HG03064 (cell line): ENCODE measurements at regions not wholly inside any gene's neighbourhood (a gene's known extent, or its start where the extent isn't known, plus 50 kb on each side); places are given as distances from the start of the nearest gene placed in this dataset.

ENCODE experiments used
- ATAC-seq: cut with Tn5 transposase; IDR thresholded peaks from one replicate; pipeline ENCODE4 v1.9.1; 2021; ENCODE audit warnings: low read depth; ENCODE audit not compliant: unreplicated experiment

- no peak for ATAC-seq
Measured at GRCh38 chr10:3911713-3912442, 126.9 kb upstream of the KLF6 start.

- ATAC-seq = no peak
Measured at GRCh38 chr10:3911241-3911640, 126.2 kb upstream of the KLF6 start.

DNA sequence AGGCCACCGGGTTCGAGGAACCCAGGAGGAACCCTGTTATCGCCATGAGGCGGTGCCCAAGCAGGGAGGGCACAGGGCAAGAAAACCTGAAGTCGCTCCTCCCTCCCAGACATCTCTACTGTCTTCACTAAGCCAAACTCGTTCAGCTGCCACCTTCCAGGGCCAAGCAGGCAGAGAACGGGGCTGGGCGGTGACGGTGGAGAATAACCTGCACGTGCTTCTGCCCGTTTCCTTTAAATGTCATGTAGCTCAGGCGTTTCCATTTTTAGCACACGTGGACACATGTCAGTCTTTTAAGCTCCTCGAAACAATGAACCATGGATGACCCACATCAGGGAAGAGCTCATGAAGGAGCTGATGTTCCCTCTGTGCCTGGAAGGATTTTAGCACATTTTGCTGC is 124.3 kb upstream of the KLF6 start:
- no peak for ATAC-seq

DNA sequence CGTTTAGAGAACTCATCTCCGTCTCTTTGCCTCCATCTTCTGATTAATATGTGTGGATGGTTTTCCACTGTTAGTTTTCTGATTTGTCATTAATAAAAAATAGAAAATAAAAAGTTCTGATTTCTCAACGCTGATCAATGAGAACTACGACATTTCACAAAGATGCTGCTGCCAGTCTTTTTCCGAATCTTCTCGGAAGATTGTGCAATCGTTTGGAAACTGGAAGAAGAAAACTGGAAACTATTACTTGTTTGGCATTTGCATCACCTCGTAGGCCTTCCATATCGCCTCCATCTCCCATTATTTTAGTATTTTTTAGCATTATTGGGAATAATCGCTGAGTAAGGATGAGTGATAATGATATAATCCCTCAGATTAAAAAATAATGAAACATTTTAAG is 123.2 kb upstream of the KLF6 start:
- no peak for ATAC-seq

- no peak for ATAC-seq
Measured at GRCh38 chr10:3907514-3907913, 122.5 kb upstream of the KLF6 start.

GRCh38 chr10:3906511-3907111 is 121.6 kb upstream of the KLF6 start:
- no peak for ATAC-seq

- ATAC-seq = no peak
Measured at GRCh38 chr10:3904419-3904960, 119.5 kb upstream of the KLF6 start.

DNA sequence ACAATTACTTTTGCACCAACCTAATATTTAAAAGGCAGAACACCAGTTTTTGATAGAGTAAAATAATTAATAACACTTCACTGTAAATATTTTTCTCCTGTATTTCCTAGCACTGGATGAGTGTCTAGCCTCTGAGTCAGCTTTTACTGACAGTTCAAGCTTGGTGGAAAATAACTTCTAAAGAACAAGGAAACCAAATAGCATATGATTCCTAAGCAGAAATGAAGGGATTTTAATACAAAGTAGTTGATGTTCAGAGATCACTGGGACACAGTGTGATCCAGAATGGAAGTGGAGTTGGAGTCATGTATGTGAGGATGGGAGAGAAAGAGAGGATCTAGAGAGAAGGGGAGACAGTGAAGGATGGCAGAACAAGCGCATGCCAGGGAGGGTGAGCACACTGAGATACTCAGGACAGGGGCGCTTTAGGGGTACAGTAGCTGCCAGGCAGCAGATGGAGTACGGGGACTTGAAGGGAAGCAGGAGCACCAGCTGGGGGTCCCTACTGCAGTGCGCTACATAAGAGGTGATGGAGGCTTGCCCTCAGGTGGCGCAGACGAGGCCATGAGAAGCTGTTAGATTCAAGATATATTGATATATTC is 117.9 kb upstream of the KLF6 start:
- ATAC-seq = peak; percentile 28

GRCh38 chr10:3902054-3902808 is 117.2 kb upstream of the KLF6 start:
- ATAC-seq = peak; percentile 93

DNA sequence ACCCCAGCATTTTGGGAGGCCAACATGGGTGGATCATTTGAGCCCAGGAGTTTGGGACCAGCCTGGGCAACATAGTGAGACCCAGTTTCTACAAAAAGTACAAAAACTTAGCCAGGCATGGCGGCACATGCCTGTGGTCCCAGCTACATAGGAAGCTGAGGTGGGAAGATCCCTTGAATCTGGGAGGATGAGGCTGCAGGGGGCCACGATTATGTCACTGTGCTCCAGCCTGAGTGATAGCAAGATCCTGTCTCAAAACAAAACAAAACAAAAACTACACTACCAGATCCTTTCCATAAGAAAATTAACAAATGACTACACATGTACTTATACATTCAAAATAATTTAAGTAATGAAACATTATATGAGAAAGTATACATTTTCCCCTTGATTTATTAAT is 116.4 kb upstream of the KLF6 start:
- ATAC-seq = no peak

- no peak for ATAC-seq
Measured at GRCh38 chr10:3900391-3900790, 115.4 kb upstream of the KLF6 start.

DNA sequence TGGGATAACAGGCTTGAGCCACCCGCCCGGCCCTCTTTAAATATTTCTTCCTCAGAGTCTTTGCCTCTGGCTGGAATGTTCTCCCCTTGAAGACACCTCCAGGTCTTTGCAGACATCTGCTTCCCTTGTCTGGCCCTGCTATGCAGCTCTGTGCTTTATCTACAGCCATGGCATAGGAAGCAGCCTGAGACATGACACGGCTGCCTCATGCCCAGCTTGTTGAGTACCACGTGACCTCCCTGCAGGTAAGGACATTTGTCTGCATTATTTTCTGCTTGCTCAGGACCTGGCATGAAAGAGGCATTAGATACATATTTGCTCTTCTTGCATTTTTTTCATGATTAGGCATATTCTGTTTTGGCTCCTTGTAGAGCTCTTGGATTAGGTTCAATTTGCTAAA is 113.8 kb upstream of the KLF6 start:
- ATAC-seq = no peak

DNA sequence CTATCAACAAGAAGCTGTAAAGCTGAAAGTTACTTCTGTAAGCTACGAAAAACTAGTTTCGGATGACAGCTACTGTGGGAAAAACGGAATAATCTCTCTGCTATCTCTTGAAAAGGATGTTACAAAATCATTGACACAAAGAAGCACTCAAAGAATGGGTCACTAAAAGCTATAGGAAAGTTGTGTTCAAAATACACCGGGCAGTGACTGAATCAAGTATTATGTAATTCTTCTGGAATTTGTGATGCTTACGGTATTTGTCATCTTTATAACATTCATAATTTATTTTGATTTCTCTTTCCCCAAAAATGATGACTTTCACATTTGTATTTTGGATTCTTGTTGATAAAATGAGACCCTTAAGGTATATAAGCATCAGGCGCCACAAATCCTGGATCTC is 112.1 kb upstream of the KLF6 start:
- no peak for ATAC-seq

- ATAC-seq = no peak
Measured at GRCh38 chr10:3896161-3896560, 111.2 kb upstream of the KLF6 start.

GRCh38 chr10:3895045-3895631 is 110.1 kb upstream of the KLF6 start:
- no peak for ATAC-seq

DNA sequence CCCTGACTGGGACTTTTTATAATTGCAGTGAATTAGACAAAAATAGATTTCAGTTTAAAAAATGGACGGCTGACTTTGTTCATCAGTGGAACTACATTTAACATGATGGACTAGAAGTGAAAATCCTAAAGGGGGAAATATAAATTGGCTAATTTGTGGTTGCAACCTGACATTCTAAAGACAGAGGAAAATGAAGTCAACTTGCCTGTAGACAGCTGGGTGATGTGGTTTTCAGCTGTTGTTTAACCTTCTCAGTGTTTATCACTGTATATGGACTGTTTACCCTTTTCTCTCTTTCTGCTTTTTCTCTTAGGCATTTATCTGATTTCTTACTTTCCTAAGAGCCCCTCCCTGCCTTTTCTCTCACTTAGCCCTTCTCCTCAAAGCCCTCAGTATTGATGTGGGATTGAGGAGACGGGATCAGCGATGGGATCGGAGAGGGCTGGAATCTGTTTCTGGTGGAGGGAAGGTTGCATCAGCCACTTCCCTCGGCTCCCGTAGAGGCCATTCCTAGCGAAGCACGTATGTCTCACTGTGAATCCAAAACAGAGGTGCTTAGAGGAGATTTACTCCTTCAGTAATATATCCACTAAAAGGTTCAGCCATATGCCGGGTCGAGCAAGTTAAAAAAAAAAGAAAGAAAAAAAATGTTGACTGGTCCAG is 109.0 kb upstream of the KLF6 start:
- no peak for ATAC-seq

DNA sequence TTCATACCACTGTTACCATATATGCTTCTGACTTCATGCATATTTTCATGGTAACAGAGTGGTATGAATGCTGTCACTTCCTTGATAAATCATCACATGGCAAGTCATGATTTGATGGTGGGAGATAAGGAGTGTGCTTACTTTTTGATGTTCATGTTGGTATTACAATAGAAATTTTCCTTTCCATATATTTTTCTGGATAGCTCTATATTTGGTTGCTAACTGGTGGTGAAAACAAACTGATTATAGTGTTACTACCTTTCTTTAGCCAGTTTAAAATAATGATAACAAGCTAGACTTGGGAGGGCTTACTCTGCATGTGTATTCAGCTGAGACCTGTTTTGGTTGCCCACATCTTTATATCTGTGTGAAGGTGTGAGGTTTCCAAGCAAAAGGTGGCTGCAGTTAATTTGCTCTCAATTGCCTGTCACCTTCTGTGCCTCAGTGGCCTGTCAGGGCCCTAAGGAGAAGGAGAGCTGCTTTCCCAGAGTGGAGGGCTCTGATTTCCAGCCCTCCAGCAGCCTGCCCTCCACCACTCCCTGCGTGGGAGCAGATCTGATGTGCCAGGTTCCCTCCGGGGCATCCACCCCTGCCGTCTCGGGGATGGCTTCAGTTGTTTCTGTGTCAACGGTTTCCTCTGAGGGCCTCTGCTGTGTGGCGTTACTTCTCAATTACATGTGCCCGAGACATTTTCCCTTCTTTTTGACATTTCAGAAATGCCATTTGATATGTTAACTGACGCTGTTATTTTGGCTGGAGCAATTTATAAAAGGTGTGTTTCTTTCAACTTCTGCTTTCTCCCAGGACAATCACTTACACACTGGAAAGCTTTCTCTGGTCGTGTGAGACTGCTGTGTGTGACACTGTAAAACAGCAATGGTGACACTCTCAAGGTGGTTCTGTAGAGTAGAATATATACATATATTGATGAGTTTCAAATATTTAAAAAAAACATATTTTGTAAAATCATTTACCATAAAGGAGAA is 107.7 kb upstream of the KLF6 start:
- ATAC-seq = no peak

DNA sequence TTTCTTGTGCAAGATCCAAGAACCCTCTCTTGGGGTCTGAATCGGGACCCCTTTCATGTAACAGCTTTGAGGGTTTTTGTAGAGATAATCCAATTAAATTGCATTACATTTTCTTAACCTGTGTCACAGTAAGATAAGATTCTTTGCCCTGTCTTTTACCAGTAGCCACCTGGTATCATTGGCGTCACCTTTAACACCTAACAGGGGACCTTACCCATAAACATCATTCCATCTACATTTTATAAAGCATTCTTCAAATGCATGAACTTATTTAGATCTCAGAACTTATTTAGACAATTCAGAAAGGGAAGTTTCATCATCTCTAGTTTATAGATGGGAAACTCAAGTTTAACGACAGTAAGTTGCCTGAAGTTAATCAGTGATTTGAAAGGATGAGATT is 106.4 kb upstream of the KLF6 start:
- no peak for ATAC-seq
